Mucosa of gallbladder (tissue), 1 donor: ENCODE measurements at regions not wholly inside any gene's neighbourhood (a gene's known extent, or its start where the extent isn't known, plus 50 kb on each side); places are given as distances from the start of the nearest gene placed in this dataset.
"Not testable (repeated sequence)": the region's sequence is repeated elsewhere in the genome, so short reads cannot be mapped to it uniquely, and the experiment has no call there.

Source experiments
- DNase-seq: peaks from one replicate; pipeline ENCODE4 v3.0.0-alpha.2; 2020; ENCODE audit warnings: low spot score
- donor health status: DM: no; HTN: no; CAD: no.

DNA sequence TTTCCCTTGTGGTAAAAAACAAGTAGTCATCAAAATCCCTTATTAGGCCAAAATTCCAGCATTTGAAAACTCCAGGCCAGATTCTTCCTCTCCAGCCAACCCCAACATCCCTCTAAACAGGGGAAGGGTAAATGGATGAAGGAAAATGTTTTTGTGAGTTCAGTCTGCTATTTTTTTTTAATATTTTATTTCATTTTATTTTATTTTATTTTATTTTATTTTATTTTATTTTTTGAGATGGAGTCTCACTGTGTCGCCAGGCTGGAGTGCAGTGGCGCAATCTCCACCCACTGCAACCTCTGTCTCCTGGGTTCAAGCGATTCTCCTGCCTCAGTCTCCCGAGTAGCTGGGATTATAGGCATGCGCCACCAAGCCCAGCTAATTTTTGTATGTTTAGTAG is 74.5 kb upstream of the CHST15 start:
- not testable (repeated sequence) for DNase-seq

DNA sequence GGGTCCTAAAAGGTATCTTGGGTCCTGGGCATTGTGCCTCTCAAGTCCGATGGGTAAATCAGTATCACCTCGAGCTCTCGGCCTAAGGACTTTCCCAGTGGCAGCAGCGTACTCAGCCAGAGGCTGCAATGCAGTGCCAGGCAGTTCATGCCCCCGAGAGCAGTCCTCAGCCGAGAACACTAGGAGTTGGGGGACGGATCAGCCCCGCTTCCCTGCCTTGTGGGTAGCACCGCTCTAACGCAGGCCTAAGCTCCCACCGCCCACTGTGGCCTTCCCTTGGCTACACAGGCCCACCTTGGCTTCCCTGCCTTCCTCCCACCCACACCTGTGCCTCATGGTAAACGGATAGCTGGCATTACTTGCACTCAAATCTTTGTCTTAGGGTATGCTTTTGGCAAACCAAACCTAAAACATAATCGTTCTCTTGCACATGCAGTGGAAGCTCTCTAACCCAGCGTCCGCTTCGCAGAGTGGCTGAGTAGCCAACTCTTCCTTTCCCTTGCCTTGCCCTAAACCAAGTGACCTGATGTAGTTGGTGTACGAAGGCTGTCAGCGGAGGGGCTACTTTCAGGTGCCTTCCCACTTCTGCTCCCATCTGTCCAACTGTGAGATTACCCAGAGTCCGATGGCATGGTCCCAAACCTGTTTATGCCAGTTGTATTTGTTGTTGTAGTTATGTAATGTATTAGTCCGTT is 73.2 kb upstream of the CHST15 start:
- DNase-seq: no peak

DNA sequence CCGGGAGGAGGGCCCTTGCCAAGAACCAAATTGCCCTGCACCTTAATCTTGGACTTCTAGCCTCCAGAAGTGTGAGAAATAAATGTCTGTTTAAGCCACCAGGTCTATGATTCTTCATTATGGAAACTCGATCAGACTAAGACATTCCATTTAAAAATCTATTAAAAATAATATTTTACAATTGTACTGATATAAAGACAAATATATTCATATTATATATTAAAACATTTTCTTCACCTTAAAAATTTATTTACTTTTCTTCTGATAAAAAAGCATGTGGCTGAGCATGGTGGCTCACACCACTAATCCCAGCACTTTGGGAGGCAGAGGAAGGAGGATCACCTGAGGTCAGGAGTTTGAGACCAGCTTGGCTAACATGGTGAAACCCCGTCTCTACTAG is 72.4 kb upstream of the CHST15 start:
- no peak for DNase-seq

DNA sequence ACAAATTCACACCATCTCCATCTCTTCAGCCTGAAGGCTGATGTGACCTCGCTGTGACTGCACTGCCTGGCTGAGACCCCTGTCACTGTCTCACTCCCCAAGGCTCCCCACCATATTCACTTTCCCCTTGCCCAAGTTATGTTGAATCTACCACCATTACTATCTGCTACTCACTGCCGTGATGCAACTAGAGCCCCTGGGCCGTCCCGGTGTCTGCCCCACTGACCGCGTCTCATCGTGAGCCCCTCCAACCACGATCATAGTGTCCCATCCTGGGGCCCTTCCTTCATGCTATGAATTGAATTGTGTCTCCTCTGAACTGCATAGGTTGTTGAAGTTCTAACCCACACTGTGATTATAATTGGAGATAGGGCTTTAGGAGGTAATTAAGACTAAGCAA is 71.9 kb upstream of the CHST15 start:
- DNase-seq: no peak

DNA sequence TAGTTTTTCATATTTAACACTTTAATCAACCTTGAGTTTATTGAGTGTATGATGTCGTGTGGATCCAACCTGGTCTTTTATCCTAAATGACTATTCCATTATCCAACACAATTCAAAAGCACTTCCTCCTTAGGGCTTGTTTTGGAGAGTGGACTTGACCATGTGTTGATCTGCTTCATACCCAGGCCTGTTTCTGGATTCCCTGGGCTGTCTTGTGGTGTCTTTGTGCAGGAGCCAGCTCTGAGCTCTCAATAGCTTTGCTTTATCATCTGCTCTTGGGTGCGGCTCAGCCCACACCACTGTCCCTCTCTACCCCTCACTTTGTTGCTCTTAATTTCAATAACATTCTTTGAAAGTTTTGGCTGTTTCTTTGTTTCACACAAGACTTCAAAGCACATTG is 70.9 kb upstream of the CHST15 start:
- DNase-seq: no peak

DNA sequence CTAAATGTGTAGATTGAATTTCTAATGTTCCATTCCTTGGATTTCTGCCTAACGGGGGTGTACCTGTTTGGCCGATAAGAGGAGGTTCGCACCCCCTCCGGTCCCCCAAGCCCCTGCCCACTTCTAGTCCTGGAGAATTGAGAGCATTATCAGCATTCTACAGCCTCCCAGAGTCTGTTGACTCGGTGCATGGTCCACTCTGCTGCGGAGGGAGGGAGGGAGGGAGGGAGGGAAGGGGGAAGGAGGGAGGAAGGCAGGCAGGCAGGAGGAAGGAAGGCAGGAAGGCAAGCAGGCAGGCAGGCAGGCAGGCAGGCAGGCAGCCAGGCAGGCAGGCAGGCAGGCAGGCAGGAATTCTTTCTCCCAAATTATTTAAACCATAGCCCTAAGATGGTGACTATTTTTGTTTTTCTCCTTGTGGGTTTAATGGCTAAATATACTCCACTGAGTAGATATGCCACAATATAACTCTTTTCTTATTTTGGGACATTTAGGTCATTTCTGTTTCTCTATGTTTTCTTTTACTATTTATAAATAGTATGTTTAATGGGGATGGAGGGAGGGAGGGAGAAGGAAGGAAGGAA is 69.5 kb upstream of the CHST15 start:
- no peak for DNase-seq

DNA sequence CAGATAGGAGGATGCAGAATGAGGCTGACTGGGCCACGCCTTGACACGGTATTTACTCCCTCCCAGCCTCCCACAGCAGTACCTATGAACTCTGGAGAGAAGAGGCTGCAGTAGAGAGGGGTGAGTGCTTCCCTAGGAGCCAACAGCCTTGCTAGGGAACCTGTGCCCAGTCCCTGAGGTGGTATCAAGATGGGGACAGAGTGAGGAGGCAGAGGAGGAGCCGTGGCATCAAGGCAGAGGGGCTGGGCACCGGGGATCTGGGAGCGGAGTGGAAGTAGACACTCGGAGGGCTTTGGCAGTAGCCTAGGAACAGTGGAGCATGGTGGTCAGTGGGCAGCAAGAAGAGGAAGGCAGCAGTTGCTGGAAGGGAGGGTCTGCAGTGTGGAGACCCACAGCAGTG is 68.7 kb upstream of the CHST15 start:
- DNase-seq: no peak

DNA sequence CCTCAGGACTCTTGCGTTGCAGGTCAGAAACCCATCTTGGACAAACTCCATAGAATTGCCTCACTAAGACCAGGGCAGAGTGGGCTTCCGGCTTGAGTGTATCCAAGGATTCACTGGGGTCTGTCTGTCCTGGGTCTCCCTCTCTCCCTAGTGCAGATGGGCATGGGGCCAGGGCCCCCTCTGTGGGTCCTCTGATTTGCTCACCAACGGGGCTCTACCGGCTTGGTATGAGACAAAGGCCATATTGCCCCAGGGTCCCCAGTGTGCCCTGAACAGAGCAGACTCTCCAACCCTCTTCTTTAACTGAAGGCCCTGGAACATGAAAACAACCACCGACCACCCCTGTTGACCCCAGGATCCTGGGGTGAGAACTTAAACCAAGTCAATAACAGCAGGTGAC is 68.2 kb upstream of the CHST15 start:
- DNase-seq: no peak

DNA sequence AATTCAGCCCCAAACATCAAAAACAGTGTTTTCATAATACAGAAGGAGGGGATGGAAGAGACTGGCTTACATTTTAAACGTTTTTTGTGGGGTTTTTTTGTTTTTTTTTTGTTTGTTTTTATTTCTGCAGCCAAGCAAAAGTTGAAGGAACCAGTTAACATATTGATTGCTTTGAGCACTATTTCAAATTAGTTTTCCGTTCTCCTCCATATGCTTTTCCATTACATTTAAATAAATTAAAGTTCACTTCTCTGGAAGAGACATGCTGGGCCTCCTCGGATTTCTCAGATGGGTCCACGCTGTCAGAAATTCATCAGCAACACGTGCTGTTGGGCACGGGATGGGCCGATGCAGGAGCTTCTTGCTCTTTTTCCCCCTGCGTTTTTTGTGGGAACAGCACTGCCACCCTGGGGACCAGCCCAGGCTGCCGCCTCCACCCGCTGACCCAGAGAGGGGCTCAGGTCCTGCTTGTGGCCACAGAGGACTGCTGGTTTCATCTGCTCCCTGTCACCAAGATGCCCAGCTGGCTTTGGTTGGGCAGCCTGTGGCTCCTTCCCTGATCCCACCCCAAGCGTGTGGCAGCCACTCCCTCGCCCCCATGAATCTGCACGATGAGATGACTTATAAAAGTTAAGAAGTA is 67.7 kb upstream of the CHST15 start:
- DNase-seq: no peak

DNA sequence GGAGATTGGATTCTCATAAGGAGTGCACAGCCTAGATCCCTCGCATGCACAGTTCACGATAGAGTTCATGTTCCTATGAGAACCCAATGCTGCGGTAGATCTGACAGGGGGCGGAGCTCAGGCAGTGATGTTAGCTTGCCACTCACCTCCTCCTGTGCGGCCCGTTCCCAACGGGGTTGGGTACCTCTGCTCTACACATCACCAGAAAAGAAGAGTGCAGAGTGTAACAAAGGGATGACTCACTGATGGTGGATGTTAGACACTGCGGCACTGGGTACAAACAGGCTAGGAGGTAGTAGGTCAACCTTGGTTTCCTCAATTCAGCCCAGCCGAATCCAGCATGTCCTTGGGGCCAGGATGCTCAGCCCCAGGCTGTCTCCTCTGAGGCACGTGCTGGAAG is 66.8 kb upstream of the CHST15 start:
- DNase-seq: no peak

DNA sequence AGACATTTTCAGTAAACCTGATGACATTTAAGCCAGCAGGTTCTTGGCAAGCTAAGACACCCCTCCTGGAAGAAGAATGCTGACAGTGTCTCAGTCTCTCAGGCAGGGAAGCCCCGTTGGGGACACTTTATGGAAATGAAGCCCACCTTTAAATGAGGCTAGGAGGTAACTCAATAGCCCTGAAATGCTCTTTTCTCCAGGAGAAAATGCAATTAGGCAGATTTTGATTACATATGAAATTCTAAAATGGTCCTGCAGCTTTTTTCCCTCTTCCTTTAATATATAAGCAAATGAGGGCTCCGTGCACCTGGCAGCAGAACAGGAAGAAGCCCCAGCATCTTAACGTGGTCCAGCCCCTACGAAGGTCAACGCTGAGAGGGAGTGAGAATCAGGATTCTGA is 65.8 kb upstream of the CHST15 start:
- no peak for DNase-seq

DNA sequence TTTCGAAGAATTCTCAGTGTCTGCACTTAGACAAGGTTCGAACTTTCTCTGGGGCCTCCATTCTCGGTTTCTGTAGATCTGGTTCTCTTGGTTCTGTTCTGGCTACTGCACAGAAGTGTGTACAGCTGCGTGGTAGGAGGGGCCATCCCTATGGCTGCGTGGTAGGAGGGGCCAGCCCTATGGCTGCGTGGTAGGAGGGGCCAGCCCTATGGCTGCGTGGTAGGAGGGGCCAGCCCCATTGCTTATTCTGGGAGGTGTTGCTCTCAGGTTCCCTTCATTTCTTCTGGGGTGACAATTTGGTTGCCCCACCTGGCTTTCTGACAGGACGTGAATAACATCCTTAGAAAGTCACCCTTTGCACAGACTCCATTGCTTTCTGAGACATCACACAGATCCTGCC is 65.2 kb upstream of the CHST15 start:
- no peak for DNase-seq

DNA sequence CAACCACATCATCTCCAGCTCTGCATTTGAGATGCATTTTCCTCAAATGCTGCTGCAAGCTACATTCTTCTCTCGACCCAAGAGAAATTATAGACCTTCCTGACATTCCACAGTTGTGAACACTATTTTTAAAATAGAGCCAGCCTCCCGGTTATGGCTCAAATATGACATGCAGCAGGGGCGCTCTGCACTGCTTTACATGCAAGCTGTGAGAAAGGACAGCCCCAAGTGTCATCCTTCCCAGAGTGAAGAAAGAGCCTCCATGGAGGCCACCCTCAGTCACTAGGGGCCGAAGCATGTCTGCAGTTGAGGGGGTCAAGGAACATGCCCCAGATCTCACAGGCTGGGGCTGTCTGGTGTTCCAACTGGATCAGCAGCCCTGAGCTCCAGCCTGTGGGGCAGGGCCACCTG is 63.9 kb upstream of the CHST15 start:
- DNase-seq: no peak

DNA sequence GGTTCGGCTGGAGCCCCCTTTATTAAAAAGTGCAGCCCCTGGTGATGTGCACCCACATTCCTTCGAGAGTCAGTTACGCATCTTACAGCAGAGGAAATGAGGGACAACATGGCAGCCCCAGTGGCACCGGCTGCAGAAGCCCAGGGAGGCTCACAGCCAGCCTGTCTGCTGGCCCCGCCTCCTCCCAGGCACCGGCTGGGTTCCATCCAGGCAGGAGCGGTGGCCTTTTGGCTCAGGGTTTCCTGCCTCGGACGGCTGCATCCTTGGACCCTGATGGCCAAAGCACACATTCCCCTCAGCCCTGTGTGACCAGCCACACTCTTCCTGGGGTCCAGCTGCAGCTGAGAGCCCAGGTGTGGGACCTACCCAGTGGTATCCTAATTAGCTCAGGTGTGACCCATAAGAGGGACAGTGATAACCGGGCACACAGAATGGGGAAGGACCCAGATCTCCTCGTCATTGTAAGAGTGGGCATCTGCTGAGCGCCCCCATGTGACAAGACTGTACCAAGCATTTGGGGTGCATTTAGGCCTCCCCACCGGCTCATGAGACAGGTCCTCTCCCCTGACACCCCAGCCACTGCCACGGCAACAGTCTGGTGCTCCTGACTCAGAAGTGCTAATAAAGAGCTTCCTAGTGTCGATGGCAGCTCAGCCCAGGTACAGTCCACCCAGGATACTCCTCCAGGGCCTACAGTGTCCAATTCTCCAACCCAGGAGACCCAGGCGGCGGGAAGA is 63.3 kb upstream of the CHST15 start:
- DNase-seq: no peak

DNA sequence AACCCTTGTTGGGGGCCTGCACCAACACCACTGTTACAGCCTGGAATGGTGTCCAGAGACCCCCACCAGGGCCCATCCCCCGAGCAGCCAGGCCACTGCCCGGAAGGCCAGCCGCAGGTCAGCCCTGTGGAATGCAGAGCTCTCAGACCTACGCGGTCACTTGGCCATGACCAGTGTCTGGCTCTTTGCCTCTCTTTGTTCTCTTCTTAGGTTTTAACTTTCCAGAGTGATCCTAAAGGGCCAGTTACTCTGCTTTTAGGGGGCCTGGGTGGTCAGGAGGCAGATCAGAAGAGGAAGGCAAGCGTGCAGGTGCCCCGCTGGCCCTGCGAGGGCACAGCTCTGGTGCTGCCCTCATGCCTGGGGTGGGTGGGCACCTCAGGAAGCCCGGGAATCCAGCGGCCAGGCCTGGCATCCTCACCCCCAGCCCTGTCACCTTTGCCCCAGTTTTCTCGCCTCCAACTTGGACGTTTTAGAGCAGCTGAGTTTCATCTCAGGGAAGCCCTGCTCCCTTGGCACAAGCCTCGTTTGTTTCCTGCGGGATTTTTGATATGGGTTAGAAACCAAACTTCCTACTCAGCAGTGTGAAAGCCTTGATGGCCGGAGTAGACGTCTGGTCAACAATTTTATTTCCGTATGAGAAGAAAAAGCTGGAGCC is 62.5 kb upstream of the CHST15 start:
- peak; percentile 28 for DNase-seq

DNA sequence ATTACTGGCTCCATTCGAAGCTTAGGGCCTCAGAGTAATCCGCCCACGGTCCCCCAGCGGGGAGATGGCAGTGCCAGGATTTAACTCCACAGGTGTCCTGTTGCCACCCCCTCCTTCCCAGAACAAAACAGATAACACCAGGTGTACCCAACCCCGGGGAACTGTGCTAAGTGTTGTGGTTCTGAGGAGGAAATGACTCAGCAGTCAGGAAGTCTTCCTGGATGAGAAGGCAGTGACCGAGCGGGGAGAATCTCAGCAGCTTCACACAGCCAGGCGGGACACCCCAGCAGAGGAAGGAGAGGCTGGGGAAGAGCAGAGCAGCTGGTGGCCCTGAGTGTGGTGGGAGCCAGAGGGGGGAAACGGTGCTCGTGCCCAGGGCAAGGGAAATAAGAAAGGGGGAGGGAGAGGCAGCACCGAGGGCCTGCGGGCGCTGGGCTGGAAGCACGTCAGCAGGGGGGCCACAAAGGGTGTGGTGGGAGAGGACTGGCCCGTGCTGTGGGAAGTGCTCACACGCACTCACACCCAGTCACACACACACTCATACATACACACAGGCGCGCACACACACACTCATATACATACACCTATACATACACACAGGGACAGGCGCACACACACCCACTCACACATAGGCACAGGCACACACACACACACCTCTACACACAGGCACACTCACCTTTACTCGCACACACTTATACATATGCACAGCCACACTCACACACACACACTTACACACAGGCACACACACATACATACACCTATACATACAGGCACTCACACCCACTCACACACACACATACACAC is 59.8 kb upstream of the CHST15 start:
- DNase-seq: peak; percentile 62

DNA sequence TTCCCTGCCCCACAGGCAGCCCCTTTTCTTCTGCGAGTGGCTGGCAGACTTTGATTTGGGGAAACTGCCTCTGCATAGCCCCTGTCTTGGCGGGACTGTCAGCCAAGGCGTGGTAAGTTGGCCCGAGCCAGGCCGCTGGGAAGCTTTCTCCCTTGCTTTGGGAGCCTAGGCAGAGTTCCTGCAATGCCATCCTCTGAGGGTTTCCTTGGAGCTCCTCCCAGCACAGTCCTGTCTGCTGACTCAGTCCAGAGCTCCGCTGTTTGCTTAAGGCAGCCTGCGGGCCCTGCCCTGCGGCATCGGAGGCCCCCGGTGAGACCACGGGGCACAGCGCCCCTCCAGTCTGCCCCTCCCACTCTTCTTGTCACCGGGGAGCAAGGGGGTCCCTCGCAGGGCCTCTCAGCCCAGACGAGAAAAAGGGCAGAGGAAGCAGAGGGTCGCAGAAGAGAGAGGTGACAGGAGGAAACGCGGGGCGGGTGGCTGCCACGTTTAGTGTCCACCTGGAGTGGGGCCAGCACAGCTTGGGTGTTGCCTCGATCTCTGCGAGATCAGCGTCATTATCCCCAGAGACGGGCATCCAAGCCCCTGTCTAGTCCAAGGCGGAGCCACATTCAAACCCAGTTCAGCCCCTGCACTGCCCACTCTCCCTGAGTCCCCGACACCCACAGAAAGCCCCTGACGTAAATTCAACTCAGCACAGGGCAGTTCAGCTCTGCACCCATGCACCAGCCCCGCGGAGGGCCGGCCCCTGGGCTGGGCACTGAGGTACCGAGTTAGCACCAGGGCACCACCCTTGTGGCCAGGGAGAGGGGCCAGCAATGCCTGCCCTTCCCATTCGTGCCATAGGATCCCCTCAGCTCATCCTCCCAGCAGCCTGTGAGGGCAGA is 59.0 kb upstream of the CHST15 start:
- peak; percentile 62 for DNase-seq

DNA sequence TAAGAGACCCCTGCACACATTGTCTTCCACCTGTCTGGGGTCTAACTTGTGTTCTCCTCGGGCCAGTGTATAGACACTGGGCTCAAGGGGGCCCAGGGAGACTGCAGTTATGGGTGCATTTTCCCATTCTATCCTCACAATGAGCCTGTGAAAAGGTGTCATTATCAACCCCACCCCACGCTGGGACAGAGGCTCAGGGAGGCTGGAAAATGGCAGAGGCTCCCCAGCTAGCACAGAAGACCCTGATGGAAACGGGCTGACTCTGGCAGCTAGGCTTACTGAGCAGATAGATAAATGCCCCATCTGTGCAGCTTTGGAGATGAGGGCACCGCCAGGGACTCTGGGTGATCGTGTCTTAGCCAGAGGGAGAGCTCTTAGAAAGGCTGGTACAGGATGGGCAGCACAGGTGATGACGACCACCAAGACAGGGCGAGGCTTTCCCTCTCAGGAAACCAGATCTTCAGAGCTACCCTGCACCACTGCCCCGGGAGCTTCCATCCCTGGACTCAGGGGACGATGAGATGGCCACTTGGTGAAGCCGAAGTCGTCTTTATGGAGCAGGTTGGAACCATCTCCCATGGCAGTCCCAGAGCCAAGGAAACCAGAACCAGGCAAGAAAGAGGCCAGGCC is 58.2 kb upstream of the CHST15 start:
- no peak for DNase-seq

DNA sequence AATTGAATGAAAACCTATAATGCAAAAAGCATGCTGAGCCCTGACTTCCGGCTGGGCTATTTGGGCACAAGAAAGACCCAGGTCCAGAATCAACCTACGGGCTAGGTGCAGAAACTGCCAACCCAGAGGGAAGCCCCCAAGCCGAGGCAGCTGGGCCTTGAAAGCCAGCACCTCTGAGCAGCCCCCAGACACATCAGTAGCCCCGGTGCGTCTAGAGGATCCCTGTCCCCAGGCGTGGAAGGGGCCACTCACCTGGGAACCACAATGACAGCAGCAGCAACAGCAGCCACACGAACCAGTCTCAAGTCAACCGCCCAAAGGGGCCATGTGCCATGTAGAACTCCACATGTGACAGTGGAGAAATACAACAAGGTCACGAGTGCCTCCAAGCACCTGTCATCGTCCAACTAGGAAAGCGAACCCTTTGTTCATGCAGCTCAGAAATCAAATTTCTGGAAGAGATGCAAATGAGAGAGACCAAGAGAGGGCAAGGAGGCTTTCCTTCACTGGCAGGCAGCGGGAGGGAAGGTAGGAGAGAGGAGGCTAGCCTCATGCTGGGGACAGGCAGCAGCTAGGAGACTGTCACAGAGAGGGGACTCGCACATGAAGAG is 57.5 kb upstream of the CHST15 start:
- DNase-seq: no peak
